GM21576 (cell line): ENCODE measurements at regions not wholly inside any gene's neighbourhood (a gene's known extent, or its start where the extent isn't known, plus 50 kb on each side); places are given as distances from the start of the nearest gene placed in this dataset.
"Not testable (repeated sequence)": the region's sequence is repeated elsewhere in the genome, so short reads cannot be mapped to it uniquely, and the experiment has no call there.

ENCODE experiments used
- ATAC-seq: cut with Tn5 transposase; IDR thresholded peaks from one replicate; pipeline ENCODE4 v1.9.1; 2021; ENCODE audit warnings: mild to moderate bottlenecking, moderate library complexity; ENCODE audit not compliant: unreplicated experiment

- no peak for ATAC-seq
These were observed 844.3 kb downstream of the KCNT2 start for GRCh38 chr1:195763907-195764374.

GRCh38 chr1:195763146-195763906 is 844.9 kb downstream of the KCNT2 start:
- no peak for ATAC-seq

GRCh38 chr1:195761104-195761503 is 847.1 kb downstream of the KCNT2 start:
- ATAC-seq = no peak

- ATAC-seq = no peak
These were observed 852.1 kb downstream of the KCNT2 start for GRCh38 chr1:195756109-195756508.

- ATAC-seq = no peak
These were observed 853.4 kb downstream of the KCNT2 start for GRCh38 chr1:195754874-195755273.

- no peak for ATAC-seq
These were observed 853.9 kb downstream of the KCNT2 start for GRCh38 chr1:195754303-195754702.

GRCh38 chr1:195748969-195749368 is 859.3 kb downstream of the KCNT2 start:
- no peak for ATAC-seq

GRCh38 chr1:195745189-195746010 is 862.8 kb downstream of the KCNT2 start:
- no peak for ATAC-seq

- ATAC-seq = no peak
These were observed 864.0 kb downstream of the KCNT2 start for GRCh38 chr1:195744256-195744655.

- ATAC-seq = no peak
These were observed 867.4 kb downstream of the KCNT2 start for GRCh38 chr1:195740862-195741261.

GRCh38 chr1:195738966-195739650 is 869.1 kb downstream of the KCNT2 start:
- no peak for ATAC-seq

- ATAC-seq = no peak
These were observed 873.1 kb downstream of the KCNT2 start for GRCh38 chr1:195735140-195735539.

GRCh38 chr1:195733826-195734225 is 874.4 kb downstream of the KCNT2 start:
- no peak for ATAC-seq

GRCh38 chr1:195733408-195733807 is 874.8 kb downstream of the KCNT2 start:
- no peak for ATAC-seq

- no peak for ATAC-seq
These were observed 876.9 kb downstream of the KCNT2 start for GRCh38 chr1:195731385-195731784.

GRCh38 chr1:195723796-195724194 is 884.4 kb downstream of the KCNT2 start:
- no peak for ATAC-seq

GRCh38 chr1:195722852-195723795 is 885.1 kb downstream of the KCNT2 start:
- ATAC-seq = not testable (repeated sequence)

GRCh38 chr1:195722146-195722545 is 886.1 kb downstream of the KCNT2 start:
- ATAC-seq = not testable (repeated sequence)

- no peak for ATAC-seq
These were observed 886.8 kb downstream of the KCNT2 start for GRCh38 chr1:195721210-195721971.

GRCh38 chr1:195717651-195718050 is 890.6 kb downstream of the KCNT2 start:
- ATAC-seq = no peak
